ENCODE measurements at regions not wholly inside any gene's neighbourhood (a gene's known extent, or its start where the extent isn't known, plus 50 kb on each side); places are given as distances from the start of the nearest gene placed in this dataset.
"Not testable (repeated sequence)": the region's sequence is repeated elsewhere in the genome, so short reads cannot be mapped to it uniquely, and the experiment has no call there.

GRCh38 chr1:65531972-65532570, 111.6 kb downstream of the LEPR start:
- Histone ChIP-seq H3K9me3 (ENCODE audit: insufficient read depth, low read depth, low read length) (peaks cover 4% of the 10 kb centered on the region; the same call in 1 of the 2 replicates), H3K36me3 (ENCODE audit: insufficient read depth, low read depth, low read length) (no peaks in the 10 kb centered on the region), H3K4me1 (ENCODE audit: insufficient read depth, low read length) (no peaks in the 10 kb centered on the region), H3K27me3 (ENCODE audit: insufficient read depth, low read length) (peaks cover 12% of the 10 kb centered on the region), H3K4me3 (ENCODE audit: low read length) (no peak overlapping the region), H3K27ac (ENCODE audit: low read length) (no peak overlapping the region), H3K9ac (ENCODE audit: low read depth, low read length) (no peak overlapping the region)

GRCh38 chr1:65535981-65536380, 115.5 kb downstream of the LEPR start:
- Histone ChIP-seq H3K9me3 (ENCODE audit: insufficient read depth, low read depth, low read length) (peaks cover 4% of the 10 kb centered on the region), H3K27ac (ENCODE audit: low read length) (no peak overlapping the region), H3K9ac (ENCODE audit: low read depth, low read length) (no peak overlapping the region), H3K27me3 (ENCODE audit: insufficient read depth, low read length) (no peaks in the 10 kb centered on the region), H3K4me3 (ENCODE audit: low read length) (no peak overlapping the region), H3K4me1 (ENCODE audit: insufficient read depth, low read length) (no peaks in the 10 kb centered on the region), H3K36me3 (ENCODE audit: insufficient read depth, low read depth, low read length) (no peaks in the 10 kb centered on the region)

GRCh38 chr1:65538086-65538485, 117.6 kb downstream of the LEPR start:
- no peak overlapping the region for H3K4me3 ChIP-seq (ENCODE audit: low read length)

GRCh38 chr1:65538664-65539063, 118.2 kb downstream of the LEPR start:
- Histone ChIP-seq H3K9ac (ENCODE audit: low read depth, low read length) (no peak overlapping the region), H3K27me3 (ENCODE audit: insufficient read depth, low read length) (no peaks in the 10 kb centered on the region), H3K4me1 (ENCODE audit: insufficient read depth, low read length) (no peaks in the 10 kb centered on the region), H3K4me3 (ENCODE audit: low read length) (no peak overlapping the region), H3K9me3 (ENCODE audit: insufficient read depth, low read depth, low read length) (peaks cover 1% of the 10 kb centered on the region), H3K27ac (ENCODE audit: low read length) (no peak overlapping the region), H3K36me3 (ENCODE audit: insufficient read depth, low read depth, low read length) (no peaks in the 10 kb centered on the region)

More at GRCh38 chr1:65538086-65538485, 117.6 kb downstream of the LEPR start:
- H3K27ac ChIP-seq (ENCODE audit: low read length) = no peak overlapping the region
- no peaks in the 10 kb centered on the region for H3K36me3 ChIP-seq (ENCODE audit: insufficient read depth, low read depth, low read length)
- no peaks in the 10 kb centered on the region for H3K27me3 ChIP-seq (ENCODE audit: insufficient read depth, low read length)
- H3K4me1 ChIP-seq (ENCODE audit: insufficient read depth, low read length) = no peaks in the 10 kb centered on the region
- no peak overlapping the region for H3K9ac ChIP-seq (ENCODE audit: low read depth, low read length)
- peaks cover 4% of the 10 kb centered on the region for H3K9me3 ChIP-seq (ENCODE audit: insufficient read depth, low read depth, low read length)

GRCh38 chr1:65539266-65540131, 119.0 kb downstream of the LEPR start:
- H3K4me1 ChIP-seq (ENCODE audit: insufficient read depth, low read length) = no peaks in the 10 kb centered on the region

GRCh38 chr1:65541161-65541560, 120.7 kb downstream of the LEPR start:
- Histone ChIP-seq H3K4me3 (ENCODE audit: low read length) (no peak overlapping the region), H3K4me1 (ENCODE audit: insufficient read depth, low read length) (no peaks in the 10 kb centered on the region), H3K9ac (ENCODE audit: low read depth, low read length) (no peak overlapping the region), H3K9me3 (ENCODE audit: insufficient read depth, low read depth, low read length) (no peaks in the 10 kb centered on the region; the same call in 1 of the 2 replicates), H3K27me3 (ENCODE audit: insufficient read depth, low read length) (no peaks in the 10 kb centered on the region), H3K27ac (ENCODE audit: low read length) (no peak overlapping the region), H3K36me3 (ENCODE audit: insufficient read depth, low read depth, low read length) (no peaks in the 10 kb centered on the region)

More at GRCh38 chr1:65539266-65540131, 119.0 kb downstream of the LEPR start:
- Histone ChIP-seq H3K9ac (ENCODE audit: low read depth, low read length) (no peak overlapping the region), H3K4me3 (ENCODE audit: low read length) (no peak overlapping the region), H3K27ac (ENCODE audit: low read length) (no peak overlapping the region), H3K27me3 (ENCODE audit: insufficient read depth, low read length) (no peaks in the 10 kb centered on the region), H3K36me3 (ENCODE audit: insufficient read depth, low read depth, low read length) (no peaks in the 10 kb centered on the region), H3K9me3 (ENCODE audit: insufficient read depth, low read depth, low read length) (no peaks in the 10 kb centered on the region; the same call in 1 of the 2 replicates)

GRCh38 chr1:65541865-65542264, 121.4 kb downstream of the LEPR start:
- Histone ChIP-seq H3K27ac (ENCODE audit: low read length) (no peak overlapping the region), H3K27me3 (ENCODE audit: insufficient read depth, low read length) (no peaks in the 10 kb centered on the region), H3K9me3 (ENCODE audit: insufficient read depth, low read depth, low read length) (no peaks in the 10 kb centered on the region; the same call in 1 of the 2 replicates), H3K36me3 (ENCODE audit: insufficient read depth, low read depth, low read length) (no peaks in the 10 kb centered on the region), H3K9ac (ENCODE audit: low read depth, low read length) (no peak overlapping the region), H3K4me3 (ENCODE audit: low read length) (no peak overlapping the region), H3K4me1 (ENCODE audit: insufficient read depth, low read length) (no peaks in the 10 kb centered on the region)

GRCh38 chr1:65542592-65542991, 122.1 kb downstream of the LEPR start:
- H3K9ac ChIP-seq (ENCODE audit: low read depth, low read length); H3K9me3 ChIP-seq (ENCODE audit: insufficient read depth, low read depth, low read length); H3K27ac ChIP-seq (ENCODE audit: low read length); H3K27me3 ChIP-seq (ENCODE audit: insufficient read depth, low read length); H3K4me1 ChIP-seq (ENCODE audit: insufficient read depth, low read length); H3K4me3 ChIP-seq (ENCODE audit: low read length); H3K36me3 ChIP-seq (ENCODE audit: insufficient read depth, low read depth, low read length): not testable (repeated sequence)

GRCh38 chr1:65550306-65551010, 130.0 kb downstream of the LEPR start:
- H3K9ac ChIP-seq (ENCODE audit: low read depth, low read length) = peak overlapping the region; percentile 27; the same call in 1 of the 2 replicates
- not testable (repeated sequence) for H3K27me3 ChIP-seq (ENCODE audit: insufficient read depth, low read length); H3K27ac ChIP-seq (ENCODE audit: low read length); H3K36me3 ChIP-seq (ENCODE audit: insufficient read depth, low read depth, low read length); H3K9me3 ChIP-seq (ENCODE audit: insufficient read depth, low read depth, low read length); H3K4me1 ChIP-seq (ENCODE audit: insufficient read depth, low read length)
- peak overlapping the region; percentile 71 for H3K4me3 ChIP-seq (ENCODE audit: low read length)

GRCh38 chr1:65552484-65552883, 132.0 kb downstream of the LEPR start:
- H3K9ac ChIP-seq (ENCODE audit: low read depth, low read length); H3K27ac ChIP-seq (ENCODE audit: low read length); H3K36me3 ChIP-seq (ENCODE audit: insufficient read depth, low read depth, low read length); H3K4me1 ChIP-seq (ENCODE audit: insufficient read depth, low read length); H3K27me3 ChIP-seq (ENCODE audit: insufficient read depth, low read length); H3K9me3 ChIP-seq (ENCODE audit: insufficient read depth, low read depth, low read length); H3K4me3 ChIP-seq (ENCODE audit: low read length): not testable (repeated sequence)

GRCh38 chr1:65554086-65554764, 133.8 kb downstream of the LEPR start:
- H3K36me3 ChIP-seq (ENCODE audit: insufficient read depth, low read depth, low read length); H3K27ac ChIP-seq (ENCODE audit: low read length); H3K4me3 ChIP-seq (ENCODE audit: low read length); H3K4me1 ChIP-seq (ENCODE audit: insufficient read depth, low read length); H3K9ac ChIP-seq (ENCODE audit: low read depth, low read length); H3K27me3 ChIP-seq (ENCODE audit: insufficient read depth, low read length); H3K9me3 ChIP-seq (ENCODE audit: insufficient read depth, low read depth, low read length): not testable (repeated sequence)
